Astrocyte of the cerebellum (primary cell): ENCODE measurements at regions not wholly inside any gene's neighbourhood (a gene's known extent, or its start where the extent isn't known, plus 50 kb on each side); places are given as distances from the start of the nearest gene placed in this dataset.

ENCODE experiments used
- DNase-seq: peaks from one replicate; pipeline ENCODE4 v3.0.0-alpha.2; 2011; ENCODE audit warnings: low read depth
- H3K4me3 ChIP-seq: 2 replicates; pipeline ENCODE4 v1.5.1; 2011; ENCODE audit warnings: mild to moderate bottlenecking, low read depth, low read length, moderate library complexity
- in situ Hi-C: cut with HindIII; loops from 2 replicates; pipeline ENCODE4 v1.10.0; 2017; ENCODE audit warnings: low sequenced_read_pairs
- TF ChIP-seq, protein P1 (sequence below): IDR thresholded peaks from 2 replicates; pipeline ENCODE4 v1.5.1; 2012; ENCODE audit warnings: low read length, low read depth, moderate library complexity, mild to moderate bottlenecking; ENCODE audit errors: missing control alignments

DNA sequence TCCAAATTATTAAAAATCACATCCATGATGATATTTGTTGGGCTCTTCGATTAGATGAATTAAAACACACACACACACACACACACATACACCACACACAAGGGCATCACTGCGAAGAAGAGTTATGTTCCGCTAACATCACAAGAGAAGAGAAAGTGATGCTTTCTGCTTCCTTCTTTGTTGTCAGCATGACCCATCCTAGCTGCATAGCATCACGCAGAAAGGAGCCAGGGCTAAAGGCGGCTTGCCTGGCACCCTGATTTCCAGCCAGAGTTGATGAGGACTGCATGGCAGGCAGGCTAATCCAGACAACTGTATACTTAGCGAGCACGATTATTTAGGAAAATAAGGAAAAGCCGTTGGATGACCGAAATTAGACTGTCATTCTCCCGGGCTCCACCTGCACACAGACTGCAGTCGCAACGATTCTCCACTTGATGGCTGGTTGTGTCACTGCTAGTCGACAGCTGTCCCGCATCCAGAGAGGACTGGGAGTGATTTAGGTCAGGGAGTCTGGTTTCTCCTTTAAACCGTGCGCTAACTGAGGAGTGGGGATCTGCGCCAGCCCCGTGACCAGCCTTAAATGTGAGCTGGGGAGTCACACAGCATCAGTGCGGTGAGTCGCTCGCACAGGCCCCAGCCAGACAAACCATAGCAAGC is 70.6 kb upstream of the SOX4 start:
- no peak overlapping the region for H3K4me3 ChIP-seq
- DNase-seq, result no peak
- TF ChIP-seq, protein P1, sequence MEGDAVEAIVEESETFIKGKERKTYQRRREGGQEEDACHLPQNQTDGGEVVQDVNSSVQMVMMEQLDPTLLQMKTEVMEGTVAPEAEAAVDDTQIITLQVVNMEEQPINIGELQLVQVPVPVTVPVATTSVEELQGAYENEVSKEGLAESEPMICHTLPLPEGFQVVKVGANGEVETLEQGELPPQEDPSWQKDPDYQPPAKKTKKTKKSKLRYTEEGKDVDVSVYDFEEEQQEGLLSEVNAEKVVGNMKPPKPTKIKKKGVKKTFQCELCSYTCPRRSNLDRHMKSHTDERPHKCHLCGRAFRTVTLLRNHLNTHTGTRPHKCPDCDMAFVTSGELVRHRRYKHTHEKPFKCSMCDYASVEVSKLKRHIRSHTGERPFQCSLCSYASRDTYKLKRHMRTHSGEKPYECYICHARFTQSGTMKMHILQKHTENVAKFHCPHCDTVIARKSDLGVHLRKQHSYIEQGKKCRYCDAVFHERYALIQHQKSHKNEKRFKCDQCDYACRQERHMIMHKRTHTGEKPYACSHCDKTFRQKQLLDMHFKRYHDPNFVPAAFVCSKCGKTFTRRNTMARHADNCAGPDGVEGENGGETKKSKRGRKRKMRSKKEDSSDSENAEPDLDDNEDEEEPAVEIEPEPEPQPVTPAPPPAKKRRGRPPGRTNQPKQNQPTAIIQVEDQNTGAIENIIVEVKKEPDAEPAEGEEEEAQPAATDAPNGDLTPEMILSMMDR, result no peak
- in situ Hi-C loops, result no loop called here

DNA sequence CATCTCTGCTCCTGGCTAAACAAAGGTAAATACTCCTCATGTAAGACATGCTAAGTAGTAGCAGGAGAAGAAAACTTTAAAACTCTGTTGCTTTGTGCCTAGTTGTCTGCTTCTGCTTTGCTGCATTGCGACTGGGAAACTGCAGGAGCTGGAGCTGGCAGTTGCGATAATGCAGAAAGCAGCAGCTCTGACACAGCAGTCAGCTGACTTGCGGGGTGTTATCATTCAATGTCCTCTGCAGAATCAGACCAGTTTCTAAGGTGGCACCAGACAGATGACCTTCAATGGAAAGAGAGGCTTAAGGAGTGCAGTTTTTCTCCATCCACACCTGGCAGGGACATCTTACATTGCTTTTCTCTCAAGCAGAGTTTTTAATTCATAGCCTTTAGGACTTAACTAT is 69.9 kb upstream of the SOX4 start:
- TF ChIP-seq, protein P1, result no peak
- H3K4me3 ChIP-seq, result no peak overlapping the region
- in situ Hi-C loops, result no loop called here
- no peak for DNase-seq

DNA sequence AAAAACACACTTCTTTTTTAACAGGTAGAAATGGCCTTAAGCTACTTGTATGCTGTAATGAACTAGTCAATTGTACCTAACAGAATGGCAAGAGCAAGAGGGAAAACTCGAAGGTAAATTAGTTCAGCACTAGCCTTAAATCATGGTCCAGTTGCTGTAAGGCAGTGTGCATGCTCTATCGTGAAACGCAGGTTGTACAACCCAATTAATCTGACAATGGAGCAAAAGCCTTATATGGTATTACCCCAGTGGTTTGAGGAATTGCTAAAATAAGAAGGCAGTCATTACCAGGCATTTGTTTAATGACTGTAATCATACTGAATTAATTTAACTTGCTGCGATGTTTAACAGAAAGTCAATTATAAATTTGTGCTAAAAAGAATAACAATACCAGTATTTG is 69.3 kb upstream of the SOX4 start:
- no peak overlapping the region for H3K4me3 ChIP-seq
- TF ChIP-seq, protein P1, result no peak
- DNase-seq, result no peak
- in situ Hi-C loops, result no loop called here

DNA sequence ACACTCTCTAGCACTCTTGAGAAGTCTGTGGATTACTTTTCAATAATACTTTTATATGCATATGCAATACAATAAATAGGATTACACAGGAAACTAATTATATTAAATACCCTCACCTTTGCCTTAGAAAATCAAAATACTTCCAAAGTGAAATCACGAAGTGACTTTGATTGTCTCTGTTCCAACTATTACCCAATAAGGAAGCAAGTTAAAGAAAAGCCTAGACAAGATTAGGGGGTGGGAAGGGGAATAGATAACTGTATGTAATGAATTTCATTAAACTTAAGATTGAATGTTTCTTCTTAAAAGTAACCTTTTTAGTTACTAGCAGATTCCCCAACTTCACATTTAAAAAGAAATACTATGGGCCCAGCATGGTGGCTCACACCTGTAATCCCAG is 66.6 kb upstream of the SOX4 start:
- H3K4me3 ChIP-seq, result no peak overlapping the region
- DNase-seq, result no peak
- TF ChIP-seq, protein P1, result no peak
- in situ Hi-C loops, result no loop called here

DNA sequence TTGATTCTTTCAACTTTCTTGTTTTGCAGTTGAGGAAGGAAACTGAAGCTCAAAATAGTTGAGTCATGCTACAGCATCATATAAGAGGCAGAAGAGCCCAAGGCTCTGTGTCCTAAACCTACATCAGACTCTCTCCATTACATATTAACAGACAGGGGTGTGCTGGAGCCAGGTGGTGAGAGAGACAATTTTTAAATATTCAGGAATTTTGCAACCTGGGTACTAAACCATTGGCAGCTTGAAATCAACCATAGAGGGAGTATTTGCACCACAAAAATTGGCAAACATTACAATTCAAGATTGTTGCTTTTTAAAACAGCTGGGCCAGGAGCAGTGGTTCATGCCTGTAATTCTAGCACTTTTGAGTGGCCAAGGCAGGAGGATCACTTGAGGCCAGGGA is 65.8 kb upstream of the SOX4 start:
- H3K4me3 ChIP-seq, result no peak overlapping the region
- DNase-seq, result no peak
- in situ Hi-C loops, result no loop called here
- TF ChIP-seq, protein P1, result no peak

DNA sequence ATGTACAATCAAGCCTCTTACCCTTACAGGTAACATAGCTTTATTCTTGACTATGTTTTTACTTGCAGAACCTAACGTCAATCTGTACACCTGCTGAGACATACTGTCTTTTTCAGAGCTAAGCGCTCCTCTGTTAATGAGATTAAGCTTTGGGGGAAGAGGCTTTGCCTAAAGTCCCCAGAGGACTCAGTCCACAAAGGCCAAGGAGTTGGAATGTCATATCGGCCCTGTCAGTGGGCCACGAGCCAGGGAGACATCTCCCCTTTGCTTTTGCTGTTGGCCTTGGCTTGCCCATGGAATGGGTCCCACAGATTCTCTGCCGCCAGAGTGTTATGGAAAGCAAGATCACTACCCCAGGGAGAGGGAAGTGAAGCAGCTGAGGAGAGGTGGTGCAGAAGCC is 64.1 kb upstream of the SOX4 start:
- TF ChIP-seq, protein P1, result no peak
- in situ Hi-C loops, result no loop called here
- DNase-seq, result no peak
- no peak overlapping the region for H3K4me3 ChIP-seq

DNA sequence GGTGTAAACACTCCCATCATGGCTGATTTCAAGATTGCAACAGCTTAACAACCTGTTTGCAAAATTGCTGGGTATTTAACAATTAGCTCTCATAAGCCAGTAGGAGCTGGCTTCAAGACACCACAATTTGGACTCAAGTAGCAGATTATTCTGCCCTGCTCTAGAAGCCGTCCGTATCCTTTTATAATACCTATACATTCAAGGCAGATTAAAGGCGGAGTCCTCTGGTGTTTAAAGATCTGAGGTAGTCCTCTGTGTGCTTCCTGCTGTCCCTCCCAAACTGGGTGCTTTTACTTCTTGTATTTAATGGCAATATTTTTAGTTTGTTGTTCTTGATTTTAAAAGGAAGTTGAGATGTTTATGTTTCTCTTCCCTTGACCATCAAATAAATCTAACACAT is 62.2 kb upstream of the SOX4 start:
- TF ChIP-seq, protein P1, result no peak
- in situ Hi-C loops, result no loop called here
- no peak overlapping the region for H3K4me3 ChIP-seq
- no peak for DNase-seq
